Central memory CD8-positive, alpha-beta T cell (primary cell): ENCODE measurements at regions not wholly inside any gene's neighbourhood (a gene's known extent, or its start where the extent isn't known, plus 50 kb on each side); places are given as distances from the start of the nearest gene placed in this dataset.
A peak's percentile ranks its signal among the peaks of the same experiment; 100 is the strongest.

Experiments used
- ATAC-seq: fragments of 150-1000 bp; cut with Tn5 transposase; replicated peaks from 2 replicates; pipeline ENCODE4 v1.10.0; 2022; ENCODE audit warnings: mild to moderate bottlenecking, moderate FRiP score, moderate number of reproducible peaks; ENCODE audit not compliant: poor library complexity, severe bottlenecking; ENCODE audit errors: extremely low read depth
- DNase-seq, 2 donors: peaks; one replicate each; pipeline ENCODE4 v3.0.0; 2021; ENCODE audit warnings: low spot score in 2 of 2
- H3K27ac Mint-ChIP-seq: one replicate; pipeline ENCODE4 v1.8.0; 2022; ENCODE audit warnings: low read depth, mild to moderate bottlenecking, moderate library complexity, mixed read lengths
- H3K27me3 Mint-ChIP-seq: one replicate; pipeline ENCODE4 v1.8.0; 2022; ENCODE audit warnings: mixed read lengths
- H3K36me3 Mint-ChIP-seq: one replicate; pipeline ENCODE4 v1.8.0; 2022; ENCODE audit warnings: mild to moderate bottlenecking, moderate library complexity, mixed read lengths; ENCODE audit not compliant: insufficient read depth
- H3K4me1 Mint-ChIP-seq: one replicate; pipeline ENCODE4 v1.8.0; 2022; ENCODE audit warnings: mixed read lengths
- H3K4me3 Mint-ChIP-seq: one replicate; pipeline ENCODE4 v1.8.0; 2022; ENCODE audit warnings: mild to moderate bottlenecking, moderate library complexity, mixed read lengths
- H3K9me3 Mint-ChIP-seq: one replicate; pipeline ENCODE4 v1.8.0; 2022; ENCODE audit warnings: mixed read lengths

GRCh38 chr9:27625751-27626150, 52.5 kb upstream of the C9orf72 start:
- Mint-ChIP-seq H3K36me3 (no peaks in the 10 kb centered on the region), H3K27me3 (peaks cover 27% of the 10 kb centered on the region), H3K4me3 (no peak overlapping the region)

GRCh38 chr9:27626244-27627187, 53.2 kb upstream of the C9orf72 start:
- DNase-seq (no peak), ATAC-seq (no peak)
- Mint-ChIP-seq H3K27ac (no peak overlapping the region), H3K36me3 (no peaks in the 10 kb centered on the region), H3K4me1 (no peaks in the 10 kb centered on the region), H3K9me3 (no peaks in the 10 kb centered on the region), H3K4me3 (no peak overlapping the region), H3K27me3 (peaks cover 33% of the 10 kb centered on the region)

More at GRCh38 chr9:27625751-27626150, 52.5 kb upstream of the C9orf72 start:
- Mint-ChIP-seq H3K4me1 (no peaks in the 10 kb centered on the region), H3K9me3 (no peaks in the 10 kb centered on the region), H3K27ac (no peak overlapping the region)
- ATAC-seq (no peak), DNase-seq (no peak)

- Mint-ChIP-seq H3K27ac (no peak overlapping the region), H3K9me3 (no peaks in the 10 kb centered on the region), H3K27me3 (peaks cover 33% of the 10 kb centered on the region), H3K4me1 (no peaks in the 10 kb centered on the region), H3K36me3 (no peaks in the 10 kb centered on the region), H3K4me3 (no peak overlapping the region)
- ATAC-seq (no peak), DNase-seq (no peak)
Measured at GRCh38 chr9:27627188-27627564, 53.9 kb upstream of the C9orf72 start.

GRCh38 chr9:27628311-27628710, 55.0 kb upstream of the C9orf72 start:
- no peak overlapping the region for H3K27ac Mint-ChIP-seq
- H3K27me3 Mint-ChIP-seq = peaks cover 36% of the 10 kb centered on the region
- H3K4me1 Mint-ChIP-seq = no peaks in the 10 kb centered on the region
- DNase-seq = no peak
- no peaks in the 10 kb centered on the region for H3K36me3 Mint-ChIP-seq
- H3K4me3 Mint-ChIP-seq = no peak overlapping the region
- no peak for ATAC-seq
- H3K9me3 Mint-ChIP-seq = no peaks in the 10 kb centered on the region

GRCh38 chr9:27629425-27629824, 56.1 kb upstream of the C9orf72 start:
- no peak overlapping the region for H3K27ac Mint-ChIP-seq
- ATAC-seq (no peak), DNase-seq (no peak)
- no peaks in the 10 kb centered on the region for H3K9me3 Mint-ChIP-seq
- no peaks in the 10 kb centered on the region for H3K36me3 Mint-ChIP-seq
- no peak overlapping the region for H3K4me3 Mint-ChIP-seq
- no peaks in the 10 kb centered on the region for H3K4me1 Mint-ChIP-seq
- peaks cover 42% of the 10 kb centered on the region for H3K27me3 Mint-ChIP-seq

- no peak for ATAC-seq
- no peak for DNase-seq
- Mint-ChIP-seq H3K27ac (no peak overlapping the region), H3K27me3 (peaks cover 25% of the 10 kb centered on the region), H3K9me3 (no peaks in the 10 kb centered on the region), H3K4me1 (no peaks in the 10 kb centered on the region), H3K4me3 (no peak overlapping the region), H3K36me3 (no peaks in the 10 kb centered on the region)
Measured at GRCh38 chr9:27632254-27632653, 59.0 kb upstream of the C9orf72 start.

- no peak overlapping the region for H3K27ac Mint-ChIP-seq
- no peak overlapping the region for H3K4me3 Mint-ChIP-seq
- no peaks in the 10 kb centered on the region for H3K36me3 Mint-ChIP-seq
- DNase-seq (no peak), ATAC-seq (no peak)
- no peaks in the 10 kb centered on the region for H3K9me3 Mint-ChIP-seq
- H3K27me3 Mint-ChIP-seq = peaks cover 34% of the 10 kb centered on the region
- H3K4me1 Mint-ChIP-seq = no peaks in the 10 kb centered on the region
Measured at GRCh38 chr9:27633764-27634163, 60.5 kb upstream of the C9orf72 start.

GRCh38 chr9:27634879-27635278, 61.6 kb upstream of the C9orf72 start:
- Mint-ChIP-seq H3K4me3 (no peak overlapping the region), H3K9me3 (peaks cover 5% of the 10 kb centered on the region), H3K36me3 (no peaks in the 10 kb centered on the region), H3K27ac (no peak overlapping the region), H3K4me1 (no peaks in the 10 kb centered on the region), H3K27me3 (peaks cover 45% of the 10 kb centered on the region)
- no peak for DNase-seq
- ATAC-seq = peak; percentile 32

GRCh38 chr9:27638716-27639115, 65.4 kb upstream of the C9orf72 start:
- ATAC-seq = no peak
- Mint-ChIP-seq H3K27me3 (peaks cover 49% of the 10 kb centered on the region), H3K36me3 (no peaks in the 10 kb centered on the region), H3K4me1 (no peaks in the 10 kb centered on the region), H3K27ac (no peak overlapping the region), H3K4me3 (no peak overlapping the region), H3K9me3 (peaks cover 8% of the 10 kb centered on the region)
- DNase-seq = no peak

GRCh38 chr9:27645161-27645840, 72.0 kb upstream of the C9orf72 start:
- no peaks in the 10 kb centered on the region for H3K4me1 Mint-ChIP-seq
- peaks cover 9% of the 10 kb centered on the region for H3K9me3 Mint-ChIP-seq
- DNase-seq = no peak

GRCh38 chr9:27653246-27653645, 80.0 kb upstream of the C9orf72 start:
- DNase-seq = no peak
- H3K27ac Mint-ChIP-seq = no peak overlapping the region
- H3K27me3 Mint-ChIP-seq = peaks cover 21% of the 10 kb centered on the region
- no peak for ATAC-seq
- H3K4me3 Mint-ChIP-seq = no peak overlapping the region
- peaks cover 2% of the 10 kb centered on the region for H3K36me3 Mint-ChIP-seq
- H3K4me1 Mint-ChIP-seq = no peaks in the 10 kb centered on the region
- H3K9me3 Mint-ChIP-seq = peaks cover 4% of the 10 kb centered on the region

More at GRCh38 chr9:27645161-27645840, 72.0 kb upstream of the C9orf72 start:
- Mint-ChIP-seq H3K27me3 (peaks cover 65% of the 10 kb centered on the region), H3K27ac (no peak overlapping the region), H3K36me3 (no peaks in the 10 kb centered on the region), H3K4me3 (no peak overlapping the region)
- ATAC-seq = no peak

GRCh38 chr9:27653957-27654356, 80.7 kb upstream of the C9orf72 start:
- no peak overlapping the region for H3K27ac Mint-ChIP-seq
- H3K4me1 Mint-ChIP-seq = no peaks in the 10 kb centered on the region
- ATAC-seq = no peak
- peaks cover 2% of the 10 kb centered on the region for H3K36me3 Mint-ChIP-seq
- peaks cover 14% of the 10 kb centered on the region for H3K27me3 Mint-ChIP-seq
- DNase-seq = no peak
- no peaks in the 10 kb centered on the region for H3K9me3 Mint-ChIP-seq
- no peak overlapping the region for H3K4me3 Mint-ChIP-seq
